GM19239 (cell line): ENCODE measurements at regions not wholly inside any gene's neighbourhood (a gene's known extent, or its start where the extent isn't known, plus 50 kb on each side); places are given as distances from the start of the nearest gene placed in this dataset.

Experiments used
- DNase-seq: peaks from one replicate; pipeline ENCODE4 v3.0.0; 2011; ENCODE audit warnings: low spot score; ENCODE audit not compliant: insufficient read length
- FAIRE-seq: peaks from 2 replicates; lab custom pipeline; 2011; peaks lifted over from hg19 to GRCh38; lab: Jason Lieb, UNC

- FAIRE-seq, result no peak
- no peak for DNase-seq
Observed at GRCh38 chr15:93703092-93703739, 528.1 kb upstream of the MCTP2 start.

- FAIRE-seq, result no peak
- DNase-seq, result no peak
Observed at GRCh38 chr15:93700051-93700450, 531.3 kb upstream of the MCTP2 start.

- DNase-seq, result no peak
- no peak for FAIRE-seq
Observed at GRCh38 chr15:93694033-93694432, 537.3 kb upstream of the MCTP2 start.

- DNase-seq (no peak), FAIRE-seq (no peak)
Observed at GRCh38 chr15:93683651-93684050, 547.7 kb upstream of the MCTP2 start.

- DNase-seq (no peak), FAIRE-seq (no peak)
Observed at GRCh38 chr15:93671387-93671943, 559.9 kb upstream of the MCTP2 start.

GRCh38 chr15:93670931-93671330 is 560.4 kb upstream of the MCTP2 start:
- FAIRE-seq, result no peak
- no peak for DNase-seq

- FAIRE-seq, result no peak
- DNase-seq, result no peak
Observed at GRCh38 chr15:93664213-93664956, 567.0 kb upstream of the MCTP2 start.

- FAIRE-seq (no peak), DNase-seq (no peak)
Observed at GRCh38 chr15:93662162-93662885, 569.0 kb upstream of the MCTP2 start.

- FAIRE-seq, result no peak
- DNase-seq, result no peak
Observed at GRCh38 chr15:93658026-93658816, 569.2 kb upstream of the RGMA start.

GRCh38 chr15:93656041-93656440 is 567.0 kb upstream of the RGMA start:
- DNase-seq (no peak), FAIRE-seq (no peak)

GRCh38 chr15:93649691-93650235 is 560.8 kb upstream of the RGMA start:
- FAIRE-seq (no peak), DNase-seq (no peak)

GRCh38 chr15:93646193-93646592 is 557.2 kb upstream of the RGMA start:
- DNase-seq (no peak), FAIRE-seq (no peak)

GRCh38 chr15:93645594-93645993 is 556.6 kb upstream of the RGMA start:
- no peak for FAIRE-seq
- no peak for DNase-seq

- FAIRE-seq (no peak), DNase-seq (no peak)
Observed at GRCh38 chr15:93644595-93644994, 555.6 kb upstream of the RGMA start.

GRCh38 chr15:93640411-93640962 is 551.5 kb upstream of the RGMA start:
- DNase-seq (no peak), FAIRE-seq (no peak)

- no peak for FAIRE-seq
Observed at GRCh38 chr15:93631958-93632618, 543.1 kb upstream of the RGMA start.

GRCh38 chr15:93619597-93619996 is 530.6 kb upstream of the RGMA start:
- FAIRE-seq, result no peak
- no peak for DNase-seq

More at GRCh38 chr15:93631958-93632618, 543.1 kb upstream of the RGMA start:
- DNase-seq, result no peak

GRCh38 chr15:93617443-93617842 is 528.4 kb upstream of the RGMA start:
- DNase-seq (no peak), FAIRE-seq (no peak)
